SU-DHL-6 (cell line): ENCODE measurements at regions not wholly inside any gene's neighbourhood (a gene's known extent, or its start where the extent isn't known, plus 50 kb on each side); places are given as distances from the start of the nearest gene placed in this dataset.

Source experiments
- H2AFZ ChIP-seq: fragments of 200-600 bp; sonication (generic); 2 replicates; pipeline ENCODE4 v1.6.1; 2014; ENCODE audit warnings: low read depth, mild to moderate bottlenecking, moderate library complexity, mixed read lengths, antibody characterized with exemption, low read length; ENCODE audit not compliant: severe bottlenecking
- H3F3A ChIP-seq: fragments of 200-600 bp; shearing (Covaris generic); 2 replicates; pipeline ENCODE4 v1.6.0; 2016; ENCODE audit warnings: antibody characterized with exemption, mild to moderate bottlenecking; ENCODE audit not compliant: insufficient read depth
- H3K27ac ChIP-seq: fragments of 200-600 bp; sonication (generic); 2 replicates; pipeline ENCODE4 v1.5.1; 2016; ENCODE audit warnings: low read depth, mild to moderate bottlenecking, low read length, moderate library complexity, mixed read lengths
- H3K27me3 ChIP-seq: fragments of 200-600 bp; sonication (generic), shearing (Covaris generic); 2 replicates; pipeline ENCODE4 v1.6.0; 2014; ENCODE audit warnings: mild to moderate bottlenecking, low read length
- H3K36me3 ChIP-seq: fragments of 200-600 bp; sonication (generic); 2 replicates; pipeline ENCODE4 v1.6.1; 2014; ENCODE audit warnings: mild to moderate bottlenecking, low read length, mixed read lengths
- H3K4me2 ChIP-seq: fragments of 300-600, 200-600 bp; shearing (Covaris generic), sonication (generic); 2 replicates; pipeline ENCODE4 v1.6.0; 2014; ENCODE audit warnings: low read length, low read depth, mild to moderate bottlenecking; ENCODE audit not compliant: poor library complexity, severe bottlenecking
- H3K4me3 ChIP-seq: fragments of 200-600 bp; sonication (generic); 2 replicates; pipeline ENCODE4 v1.5.1; 2014; ENCODE audit warnings: antibody characterized with exemption, low read length, mild to moderate bottlenecking, mixed read lengths; ENCODE audit not compliant: insufficient read depth, poor library complexity, severe bottlenecking
- H3K79me2 ChIP-seq: fragments of 200-600 bp; sonication (generic); 2 replicates; pipeline ENCODE4 v1.6.1; 2014; ENCODE audit warnings: mild to moderate bottlenecking, low read length, moderate library complexity; ENCODE audit not compliant: insufficient read depth
- H3K9ac ChIP-seq: fragments of 200-600 bp; sonication (generic); 2 replicates; pipeline ENCODE4 v1.7.0; 2014; ENCODE audit warnings: mild to moderate bottlenecking, low read length
- H3K9me2 ChIP-seq: fragments of 200-600 bp; sonication (generic); replicated peaks from 2 replicates; pipeline ENCODE4 v1.6.1; 2014; ENCODE audit warnings: low read length; ENCODE audit not compliant: insufficient read depth
- H3K9me3 ChIP-seq: fragments of 200-600 bp; sonication (generic); 2 replicates; pipeline ENCODE4 v1.6.1; 2014; ENCODE audit warnings: low read length, mixed read lengths; ENCODE audit not compliant: insufficient read depth
- H4K20me1 ChIP-seq: fragments of 200-600 bp; sonication (generic); 2 replicates; pipeline ENCODE4 v1.6.1; 2014; ENCODE audit warnings: low read depth, mild to moderate bottlenecking, antibody characterized with exemption, low read length, moderate library complexity, mixed read lengths
- CTCF ChIP-seq: fragments of 200-600 bp; sonication (generic); IDR thresholded peaks from one replicate; pipeline ENCODE4 v1.5.1; 2017; ENCODE audit warnings: antibody characterized with exemption, mild to moderate bottlenecking, low read length, moderate library complexity; ENCODE audit not compliant: insufficient read depth, poor library complexity, severe bottlenecking
- EZH2phosphoT487 ChIP-seq: fragments of 200-600 bp; sonication (generic), shearing (Covaris generic); conservative IDR thresholded peaks from 2 replicates; pipeline ENCODE4 v1.6.1; 2018; ENCODE audit warnings: mild to moderate bottlenecking, antibody characterized with exemption, low read length, moderate library complexity, mixed read lengths

- H3F3A ChIP-seq, result no peaks in the 10 kb centered on the region
- H2AFZ ChIP-seq, result no peak overlapping the region
- no peak overlapping the region for H3K27ac ChIP-seq
- H3K36me3 ChIP-seq, result no peaks in the 10 kb centered on the region
- no peak overlapping the region for H3K9ac ChIP-seq
- H3K9me2 ChIP-seq, result no peaks in the 10 kb centered on the region
- peaks cover 8% of the 10 kb centered on the region; the same call in 1 of the 2 replicates for H3K9me3 ChIP-seq
- H3K27me3 ChIP-seq, result no peaks in the 10 kb centered on the region
- no peaks in the 10 kb centered on the region for H4K20me1 ChIP-seq
- H3K4me3 ChIP-seq, result no peak overlapping the region
- H3K79me2 ChIP-seq, result no peaks in the 10 kb centered on the region
- TF ChIP-seq EZH2phosphoT487, result no peak
- no peak for TF ChIP-seq CTCF
- no peak overlapping the region for H3K4me2 ChIP-seq
Observed at GRCh38 chr5:126166368-126166767, 256.8 kb upstream of the GRAMD2B start.

- Histone ChIP-seq H3K4me3 (no peak overlapping the region), H3K79me2 (no peaks in the 10 kb centered on the region), H4K20me1 (no peaks in the 10 kb centered on the region), H3K9me2 (no peaks in the 10 kb centered on the region), H3K27me3 (no peaks in the 10 kb centered on the region), H3F3A (no peaks in the 10 kb centered on the region), H3K27ac (no peak overlapping the region), H3K4me2 (no peak overlapping the region), H3K9me3 (peaks cover 8% of the 10 kb centered on the region; the same call in 1 of the 2 replicates), H2AFZ (no peak overlapping the region), H3K9ac (no peak overlapping the region), H3K36me3 (no peaks in the 10 kb centered on the region)
- TF ChIP-seq EZH2phosphoT487 (no peak), CTCF (no peak)
Observed at GRCh38 chr5:126168785-126169184, 254.4 kb upstream of the GRAMD2B start.

GRCh38 chr5:126171916-126172315 is 251.3 kb upstream of the GRAMD2B start:
- no peak overlapping the region for H3K9ac ChIP-seq
- no peak overlapping the region for H3K27ac ChIP-seq
- TF ChIP-seq EZH2phosphoT487 (no peak), CTCF (no peak)
- no peaks in the 10 kb centered on the region for H3K36me3 ChIP-seq
- no peaks in the 10 kb centered on the region for H3K9me2 ChIP-seq
- no peaks in the 10 kb centered on the region for H3K27me3 ChIP-seq
- H3K79me2 ChIP-seq, result no peaks in the 10 kb centered on the region
- no peak overlapping the region for H2AFZ ChIP-seq
- H3K4me2 ChIP-seq, result no peak overlapping the region
- H4K20me1 ChIP-seq, result no peaks in the 10 kb centered on the region
- H3F3A ChIP-seq, result no peaks in the 10 kb centered on the region
- no peak overlapping the region for H3K4me3 ChIP-seq
- no peaks in the 10 kb centered on the region; the same call in 1 of the 2 replicates for H3K9me3 ChIP-seq

- Histone ChIP-seq H3K27ac (no peak overlapping the region), H3K9ac (no peak overlapping the region), H3F3A (no peaks in the 10 kb centered on the region), H4K20me1 (no peaks in the 10 kb centered on the region), H3K4me3 (no peak overlapping the region), H3K27me3 (no peaks in the 10 kb centered on the region), H3K9me3 (no peaks in the 10 kb centered on the region; the same call in 1 of the 2 replicates), H3K9me2 (no peaks in the 10 kb centered on the region), H2AFZ (no peak overlapping the region), H3K4me2 (no peak overlapping the region), H3K36me3 (no peaks in the 10 kb centered on the region), H3K79me2 (no peaks in the 10 kb centered on the region)
- TF ChIP-seq EZH2phosphoT487 (no peak), CTCF (no peak)
Observed at GRCh38 chr5:126172812-126173211, 250.4 kb upstream of the GRAMD2B start.
